Stimulated activated CD4-positive, alpha-beta T cell treated with anti-CD3 and anti-CD28 coated beads, Interleukin-4, amount 100 ng/mL, for 24 hours (primary cell): ENCODE measurements at regions not wholly inside any gene's neighbourhood (a gene's known extent, or its start where the extent isn't known, plus 50 kb on each side); places are given as distances from the start of the nearest gene placed in this dataset.

Experiments
- DNase-seq: peaks from one replicate; pipeline ENCODE4 v3.0.0-alpha.2; 2020

- DNase-seq, result no peak
Observed at GRCh38 chr5:82417776-82418607, 139.8 kb upstream of the RPS23 start.

- no peak for DNase-seq
Observed at GRCh38 chr5:82416512-82416911, 138.4 kb upstream of the RPS23 start.

GRCh38 chr5:82414041-82414388 is 135.9 kb upstream of the RPS23 start:
- no peak for DNase-seq

DNA sequence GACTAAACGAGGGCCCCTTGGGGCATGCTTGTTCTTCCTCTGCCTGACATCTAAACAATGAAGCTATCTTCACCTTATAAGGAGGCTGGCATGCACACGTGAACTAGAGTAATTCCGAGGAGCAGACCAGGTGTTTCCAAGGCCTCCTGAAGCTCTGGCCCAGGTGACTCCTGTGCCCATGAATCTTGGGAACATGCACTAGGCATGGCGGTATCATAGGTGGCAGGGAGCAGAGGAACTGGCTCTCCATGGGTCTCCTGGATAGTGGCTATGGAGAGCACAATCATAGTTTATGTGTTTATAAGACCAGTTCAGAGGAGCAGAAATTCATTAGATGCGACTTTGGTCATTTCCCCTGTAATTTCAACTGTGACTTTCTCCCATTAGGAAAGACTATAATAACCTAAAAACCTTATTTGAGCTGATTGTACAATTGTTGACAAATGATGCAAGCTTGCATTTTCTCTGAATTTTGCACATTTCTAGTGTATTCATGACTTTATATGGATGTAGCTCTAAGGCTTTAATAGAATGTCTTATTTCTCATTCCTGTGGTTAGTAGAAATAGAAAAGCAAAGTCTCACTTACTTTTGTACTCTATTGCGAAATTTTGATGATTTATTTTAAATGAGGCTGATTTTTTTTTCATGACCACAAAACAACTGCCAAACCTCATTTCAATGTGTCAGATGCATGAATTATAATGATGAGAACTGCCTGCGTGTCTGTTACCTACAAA is 135.3 kb upstream of the RPS23 start:
- DNase-seq, result no peak

- no peak for DNase-seq
Observed at GRCh38 chr5:82408033-82408432, 129.9 kb upstream of the RPS23 start.

DNA sequence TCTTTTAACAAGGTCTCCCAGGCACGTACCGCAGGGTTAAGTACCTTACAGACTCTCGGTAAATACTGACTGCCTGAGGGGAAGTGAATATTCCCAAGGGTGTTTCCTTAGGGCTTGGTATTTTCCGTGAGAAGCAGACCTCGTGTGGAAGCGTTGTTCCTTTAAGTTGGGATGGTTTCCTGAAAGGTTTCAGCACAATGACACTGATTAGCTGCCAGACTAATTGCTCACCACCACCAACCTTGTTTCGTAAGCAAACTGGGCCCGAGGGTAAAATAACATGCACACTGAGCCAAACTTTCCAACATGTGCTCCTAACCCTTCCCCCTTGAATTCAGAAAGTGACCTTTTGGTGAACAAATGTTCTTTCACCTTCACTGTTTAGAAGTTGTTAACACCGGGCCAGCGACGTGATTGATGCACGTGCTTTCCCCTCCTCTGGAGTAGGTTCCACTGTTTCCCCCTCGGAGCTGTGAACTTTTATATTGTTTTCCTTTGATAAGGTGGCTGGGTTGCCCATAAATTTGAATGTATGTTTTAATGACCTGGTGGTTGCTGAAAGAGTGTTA is 128.1 kb upstream of the RPS23 start:
- DNase-seq, result no peak

- no peak for DNase-seq
Observed at GRCh38 chr5:82405618-82406204, 127.6 kb upstream of the RPS23 start.

DNA sequence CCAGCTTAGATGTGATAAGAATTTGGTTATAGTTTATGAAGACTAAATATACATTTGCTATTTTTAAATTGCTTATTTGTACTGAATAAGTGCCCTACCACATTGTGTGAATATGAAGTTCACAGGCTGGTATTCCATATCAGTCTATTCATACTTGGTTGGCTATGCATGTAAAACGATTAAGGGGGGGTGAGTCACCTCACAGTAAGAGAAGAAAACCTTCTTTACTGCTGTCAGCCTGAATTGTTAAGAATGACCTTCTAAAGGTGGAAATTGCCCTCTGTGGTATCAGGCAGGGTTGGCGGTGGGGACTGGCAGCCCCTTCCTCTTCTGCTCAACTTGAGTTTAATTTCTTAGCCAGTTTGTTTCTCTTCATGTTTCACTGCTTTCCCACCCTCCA is 127.0 kb upstream of the RPS23 start:
- DNase-seq, result no peak

GRCh38 chr5:82404382-82404945 is 126.3 kb upstream of the RPS23 start:
- no peak for DNase-seq

GRCh38 chr5:82403724-82404123 is 125.6 kb upstream of the RPS23 start:
- DNase-seq, result no peak

GRCh38 chr5:82403026-82403425 is 124.9 kb upstream of the RPS23 start:
- DNase-seq, result no peak

GRCh38 chr5:82399111-82399510 is 121.0 kb upstream of the RPS23 start:
- no peak for DNase-seq

- DNase-seq, result no peak
Observed at GRCh38 chr5:82397741-82398320, 119.7 kb upstream of the RPS23 start.

DNA sequence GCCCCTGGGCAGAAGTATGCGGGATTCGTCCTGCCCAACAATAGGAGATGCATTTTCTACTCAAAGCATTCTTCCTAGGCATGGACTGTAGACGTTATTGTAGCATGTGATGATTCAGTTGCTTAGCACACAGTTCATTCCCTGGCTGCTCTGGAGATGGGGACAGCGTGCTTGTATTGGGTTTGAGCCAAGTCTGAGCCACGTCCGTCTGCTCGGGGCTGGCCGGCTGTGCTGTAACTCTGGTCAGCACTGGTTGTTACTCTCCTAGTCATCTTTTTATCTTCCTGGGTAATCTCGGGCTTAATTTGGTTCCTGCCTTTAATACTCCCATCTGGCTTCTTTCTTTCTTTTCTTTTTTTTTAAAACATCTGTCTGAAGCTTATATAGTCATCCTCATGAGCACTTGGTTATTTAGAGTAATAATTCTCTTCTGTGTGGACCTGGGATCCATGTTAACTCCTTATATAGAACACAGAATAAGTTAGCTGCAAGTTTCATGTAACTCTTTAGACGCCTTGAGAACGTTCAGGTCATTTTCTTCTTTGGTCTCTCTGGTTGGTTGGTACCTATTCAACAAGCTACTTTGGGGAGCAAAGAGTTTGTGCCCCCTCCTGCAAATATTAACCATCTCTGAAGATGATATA is 118.8 kb upstream of the RPS23 start:
- no peak for DNase-seq

GRCh38 chr5:82396396-82396795 is 118.2 kb upstream of the RPS23 start:
- no peak for DNase-seq

DNA sequence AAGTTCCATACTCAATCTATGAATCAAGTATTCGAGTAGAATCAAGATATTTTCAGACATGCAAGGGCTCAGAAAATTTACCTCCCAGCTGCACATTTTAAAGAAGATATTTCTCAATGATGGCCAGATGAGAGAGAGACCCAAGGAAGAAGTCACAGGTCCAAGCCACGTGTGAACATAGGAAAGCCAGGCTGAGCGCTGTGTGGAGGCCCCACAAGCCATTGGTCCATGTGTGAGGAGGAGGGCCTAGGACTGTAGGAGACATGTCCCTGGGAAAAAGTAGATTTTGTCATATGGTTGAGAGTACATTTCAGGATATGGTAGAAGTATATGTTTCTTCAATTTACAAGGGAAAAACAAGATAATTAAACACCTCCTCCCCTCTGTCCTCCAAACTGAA is 115.8 kb upstream of the RPS23 start:
- DNase-seq, result no peak

GRCh38 chr5:82390088-82390487 is 111.9 kb upstream of the RPS23 start:
- no peak for DNase-seq

GRCh38 chr5:82389347-82389746 is 111.2 kb upstream of the RPS23 start:
- no peak for DNase-seq

- no peak for DNase-seq
Observed at GRCh38 chr5:82388181-82388580, 110.0 kb upstream of the RPS23 start.

DNA sequence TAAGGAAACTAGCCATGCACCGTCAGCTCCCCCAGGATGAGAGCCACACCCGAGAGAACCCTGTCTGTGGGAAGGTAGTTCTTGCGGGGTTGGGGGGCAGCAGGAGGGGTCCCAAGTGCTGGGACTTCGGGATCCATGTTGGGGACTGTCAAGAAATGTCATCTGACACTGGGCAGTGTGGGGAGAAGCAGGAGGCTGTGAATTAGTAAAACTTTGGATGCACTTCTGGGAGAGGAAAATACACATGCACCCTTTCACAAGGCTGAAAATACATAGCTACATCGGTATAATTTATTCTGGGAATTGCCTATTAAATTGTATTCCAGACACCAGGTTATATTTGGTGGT is 109.6 kb upstream of the RPS23 start:
- no peak for DNase-seq

DNA sequence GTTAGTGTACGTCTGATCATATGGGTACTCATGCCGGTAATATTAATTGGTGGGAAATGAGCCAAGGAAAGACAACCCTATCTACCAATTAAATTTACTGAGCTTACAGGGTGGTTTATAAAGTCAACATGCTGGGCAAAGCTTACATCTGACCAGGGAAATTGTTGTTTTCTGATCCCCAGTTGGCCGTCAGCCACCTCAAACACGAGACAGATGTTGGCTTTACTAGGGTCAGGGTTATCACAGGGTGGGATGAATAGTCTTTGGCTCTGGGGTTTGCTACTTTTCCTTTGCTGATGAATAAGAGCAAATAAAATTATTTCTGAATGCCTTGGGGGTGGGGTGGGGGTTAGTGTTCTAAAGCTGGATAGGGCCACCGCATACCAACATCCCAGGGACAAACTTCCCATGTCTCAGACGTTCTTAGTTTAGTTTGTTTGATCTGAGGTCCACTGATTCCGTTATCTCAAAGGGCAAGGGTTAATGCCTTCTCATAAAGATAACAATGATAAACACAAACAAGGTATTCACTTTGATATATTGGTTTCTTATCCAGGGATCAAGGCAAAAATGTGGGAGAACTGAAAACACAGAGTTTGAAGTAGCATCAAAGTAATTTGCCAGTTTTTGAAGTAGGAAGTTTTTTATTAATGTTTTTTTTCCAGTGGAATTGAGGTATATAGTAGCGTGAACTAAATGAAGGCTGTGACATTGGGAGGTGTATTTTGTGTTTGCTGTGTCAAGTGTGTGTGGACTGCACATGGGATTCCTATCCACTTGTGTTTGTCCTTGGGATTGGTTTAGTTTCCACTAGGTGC is 109.1 kb upstream of the RPS23 start:
- no peak for DNase-seq

GRCh38 chr5:82386576-82386975 is 108.4 kb upstream of the RPS23 start:
- DNase-seq, result no peak
